ENCODE measurements at regions not wholly inside any gene's neighbourhood (a gene's known extent, or its start where the extent isn't known, plus 50 kb on each side); places are given as distances from the start of the nearest gene placed in this dataset.

- TF ChIP-seq POLR2AphosphoS5 (IDR thresholded peaks at IDR 0.05; ENCODE audit: low read depth, low read length): no peak
- TF ChIP-seq TAF1 (IDR thresholded peaks at IDR 0.05; ENCODE audit: borderline replicate concordance, insufficient read depth, low read length): no peak
- TF ChIP-seq SIN3A (IDR thresholded peaks at IDR 0.05; ENCODE audit: borderline replicate concordance, insufficient read depth, low read length): no peak
- TF ChIP-seq FOXP2 (optimal IDR thresholded peaks at IDR 0.05; ENCODE audit: borderline replicate concordance, extremely low read depth, extremely low read length, insufficient read depth): no peak
These were observed 323.5 kb downstream of the FOXO1 start for GRCh38 chr13:40342901-40343300.

Data from PFSK-1 (cell line).